B cell (primary cell): ENCODE measurements at regions not wholly inside any gene's neighbourhood (a gene's known extent, or its start where the extent isn't known, plus 50 kb on each side); places are given as distances from the start of the nearest gene placed in this dataset.

Source experiments
- CTCF ChIP-seq: fragments of 200-600 bp; IDR thresholded peaks from one replicate; pipeline ENCODE4 v1.8.0; 2022; ENCODE audit warnings: antibody characterized with exemption, mild to moderate bottlenecking
- EZH2 ChIP-seq: IDR thresholded peaks from 2 replicates; pipeline ENCODE4 v1.6.1; 2012; ENCODE audit warnings: borderline replicate concordance, low read depth, mild to moderate bottlenecking, moderate library complexity, low read length; ENCODE audit not compliant: insufficient read depth, poor library complexity, severe bottlenecking

DNA sequence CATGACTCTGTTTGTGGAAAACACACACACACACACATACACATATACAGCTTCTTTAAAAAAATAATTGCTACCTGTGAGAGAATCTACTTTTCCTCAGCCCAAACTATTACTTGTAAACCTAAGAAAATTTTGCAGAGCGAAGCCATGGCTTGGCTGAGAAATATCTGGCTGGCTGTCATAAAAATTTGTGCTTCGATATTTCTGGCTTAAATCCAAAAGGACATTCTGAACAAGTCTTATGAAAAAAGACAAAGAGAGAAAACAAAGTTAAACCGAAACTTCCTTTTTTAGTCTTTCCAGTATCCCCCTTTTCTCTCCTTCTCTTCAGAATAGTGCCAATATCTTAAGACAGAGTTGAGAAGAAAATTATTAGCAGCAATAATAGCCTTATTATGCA, 2048.0 kb downstream of the SUCLG1 start:
- TF ChIP-seq CTCF, result no peak
- no peak for TF ChIP-seq EZH2
